ENCODE measurements at regions not wholly inside any gene's neighbourhood (a gene's known extent, or its start where the extent isn't known, plus 50 kb on each side); places are given as distances from the start of the nearest gene placed in this dataset.

DNA sequence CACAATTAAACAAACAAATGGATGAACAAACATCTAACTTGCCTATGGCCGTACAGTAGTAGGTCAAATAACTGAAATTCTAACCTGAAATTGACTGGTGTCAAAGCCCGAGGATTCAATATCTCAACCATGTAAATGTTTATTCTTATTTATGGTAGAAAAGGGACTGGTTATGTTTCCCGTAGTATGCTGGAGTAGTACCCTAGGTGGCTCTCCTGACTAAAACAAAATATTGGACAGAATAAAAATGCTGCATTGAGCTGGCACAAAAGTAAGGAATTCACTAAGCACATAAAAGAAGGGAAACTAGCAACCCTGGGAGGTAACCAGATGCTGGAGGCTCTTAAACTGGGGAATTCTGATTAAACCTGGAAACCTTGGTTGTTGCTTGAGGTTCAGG is 117.1 kb upstream of the PREP start:
- TF ChIP-seq EP300 (IDR thresholded peaks at IDR 0.05; ENCODE audit: borderline replicate concordance in 1 of 2, low read depth in 1 of 2, low read length in 1 of 2) (no peak), NFIC (IDR thresholded peaks at IDR 0.05; ENCODE audit: borderline replicate concordance) (no peak), SMC3 (IDR thresholded peaks at IDR 0.05; ENCODE audit: low read depth, low read length) (peak; percentile 23; the same call in 1 of the 2 replicates), TAF1 (IDR thresholded peaks at IDR 0.05; ENCODE audit: borderline replicate concordance, low read depth, low read length) (no peak), RAD21 (IDR thresholded peaks at IDR 0.05; ENCODE audit: low read length) (peak; percentile 31; the same call in 1 of the 2 replicates)
- TF ChIP-seq, protein P1, sequence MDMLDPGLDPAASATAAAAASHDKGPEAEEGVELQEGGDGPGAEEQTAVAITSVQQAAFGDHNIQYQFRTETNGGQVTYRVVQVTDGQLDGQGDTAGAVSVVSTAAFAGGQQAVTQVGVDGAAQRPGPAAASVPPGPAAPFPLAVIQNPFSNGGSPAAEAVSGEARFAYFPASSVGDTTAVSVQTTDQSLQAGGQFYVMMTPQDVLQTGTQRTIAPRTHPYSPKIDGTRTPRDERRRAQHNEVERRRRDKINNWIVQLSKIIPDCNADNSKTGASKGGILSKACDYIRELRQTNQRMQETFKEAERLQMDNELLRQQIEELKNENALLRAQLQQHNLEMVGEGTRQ (IDR thresholded peaks at IDR 0.05; ENCODE audit: borderline replicate concordance, low read depth, low read length) = no peak
- TF ChIP-seq, protein P2, sequence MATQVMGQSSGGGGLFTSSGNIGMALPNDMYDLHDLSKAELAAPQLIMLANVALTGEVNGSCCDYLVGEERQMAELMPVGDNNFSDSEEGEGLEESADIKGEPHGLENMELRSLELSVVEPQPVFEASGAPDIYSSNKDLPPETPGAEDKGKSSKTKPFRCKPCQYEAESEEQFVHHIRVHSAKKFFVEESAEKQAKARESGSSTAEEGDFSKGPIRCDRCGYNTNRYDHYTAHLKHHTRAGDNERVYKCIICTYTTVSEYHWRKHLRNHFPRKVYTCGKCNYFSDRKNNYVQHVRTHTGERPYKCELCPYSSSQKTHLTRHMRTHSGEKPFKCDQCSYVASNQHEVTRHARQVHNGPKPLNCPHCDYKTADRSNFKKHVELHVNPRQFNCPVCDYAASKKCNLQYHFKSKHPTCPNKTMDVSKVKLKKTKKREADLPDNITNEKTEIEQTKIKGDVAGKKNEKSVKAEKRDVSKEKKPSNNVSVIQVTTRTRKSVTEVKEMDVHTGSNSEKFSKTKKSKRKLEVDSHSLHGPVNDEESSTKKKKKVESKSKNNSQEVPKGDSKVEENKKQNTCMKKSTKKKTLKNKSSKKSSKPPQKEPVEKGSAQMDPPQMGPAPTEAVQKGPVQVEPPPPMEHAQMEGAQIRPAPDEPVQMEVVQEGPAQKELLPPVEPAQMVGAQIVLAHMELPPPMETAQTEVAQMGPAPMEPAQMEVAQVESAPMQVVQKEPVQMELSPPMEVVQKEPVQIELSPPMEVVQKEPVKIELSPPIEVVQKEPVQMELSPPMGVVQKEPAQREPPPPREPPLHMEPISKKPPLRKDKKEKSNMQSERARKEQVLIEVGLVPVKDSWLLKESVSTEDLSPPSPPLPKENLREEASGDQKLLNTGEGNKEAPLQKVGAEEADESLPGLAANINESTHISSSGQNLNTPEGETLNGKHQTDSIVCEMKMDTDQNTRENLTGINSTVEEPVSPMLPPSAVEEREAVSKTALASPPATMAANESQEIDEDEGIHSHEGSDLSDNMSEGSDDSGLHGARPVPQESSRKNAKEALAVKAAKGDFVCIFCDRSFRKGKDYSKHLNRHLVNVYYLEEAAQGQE (IDR thresholded peaks at IDR 0.05; ENCODE audit: low read depth, low read length) = no peak
- TF ChIP-seq, protein P3, sequence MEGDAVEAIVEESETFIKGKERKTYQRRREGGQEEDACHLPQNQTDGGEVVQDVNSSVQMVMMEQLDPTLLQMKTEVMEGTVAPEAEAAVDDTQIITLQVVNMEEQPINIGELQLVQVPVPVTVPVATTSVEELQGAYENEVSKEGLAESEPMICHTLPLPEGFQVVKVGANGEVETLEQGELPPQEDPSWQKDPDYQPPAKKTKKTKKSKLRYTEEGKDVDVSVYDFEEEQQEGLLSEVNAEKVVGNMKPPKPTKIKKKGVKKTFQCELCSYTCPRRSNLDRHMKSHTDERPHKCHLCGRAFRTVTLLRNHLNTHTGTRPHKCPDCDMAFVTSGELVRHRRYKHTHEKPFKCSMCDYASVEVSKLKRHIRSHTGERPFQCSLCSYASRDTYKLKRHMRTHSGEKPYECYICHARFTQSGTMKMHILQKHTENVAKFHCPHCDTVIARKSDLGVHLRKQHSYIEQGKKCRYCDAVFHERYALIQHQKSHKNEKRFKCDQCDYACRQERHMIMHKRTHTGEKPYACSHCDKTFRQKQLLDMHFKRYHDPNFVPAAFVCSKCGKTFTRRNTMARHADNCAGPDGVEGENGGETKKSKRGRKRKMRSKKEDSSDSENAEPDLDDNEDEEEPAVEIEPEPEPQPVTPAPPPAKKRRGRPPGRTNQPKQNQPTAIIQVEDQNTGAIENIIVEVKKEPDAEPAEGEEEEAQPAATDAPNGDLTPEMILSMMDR (IDR thresholded peaks at IDR 0.05) = peak; percentile 47
